ENCODE measurements at regions not wholly inside any gene's neighbourhood (a gene's known extent, or its start where the extent isn't known, plus 50 kb on each side); places are given as distances from the start of the nearest gene placed in this dataset.

GRCh38 chr5:136642976-136643375 lies 277.6 kb upstream of the TRPC7 start:
- TF ChIP-seq, protein P1, sequence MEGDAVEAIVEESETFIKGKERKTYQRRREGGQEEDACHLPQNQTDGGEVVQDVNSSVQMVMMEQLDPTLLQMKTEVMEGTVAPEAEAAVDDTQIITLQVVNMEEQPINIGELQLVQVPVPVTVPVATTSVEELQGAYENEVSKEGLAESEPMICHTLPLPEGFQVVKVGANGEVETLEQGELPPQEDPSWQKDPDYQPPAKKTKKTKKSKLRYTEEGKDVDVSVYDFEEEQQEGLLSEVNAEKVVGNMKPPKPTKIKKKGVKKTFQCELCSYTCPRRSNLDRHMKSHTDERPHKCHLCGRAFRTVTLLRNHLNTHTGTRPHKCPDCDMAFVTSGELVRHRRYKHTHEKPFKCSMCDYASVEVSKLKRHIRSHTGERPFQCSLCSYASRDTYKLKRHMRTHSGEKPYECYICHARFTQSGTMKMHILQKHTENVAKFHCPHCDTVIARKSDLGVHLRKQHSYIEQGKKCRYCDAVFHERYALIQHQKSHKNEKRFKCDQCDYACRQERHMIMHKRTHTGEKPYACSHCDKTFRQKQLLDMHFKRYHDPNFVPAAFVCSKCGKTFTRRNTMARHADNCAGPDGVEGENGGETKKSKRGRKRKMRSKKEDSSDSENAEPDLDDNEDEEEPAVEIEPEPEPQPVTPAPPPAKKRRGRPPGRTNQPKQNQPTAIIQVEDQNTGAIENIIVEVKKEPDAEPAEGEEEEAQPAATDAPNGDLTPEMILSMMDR (IDR thresholded peaks at IDR 0.05) = no peak
- TF ChIP-seq POLR2A (IDR thresholded peaks at IDR 0.05) = no peak
